Left colon (tissue), 2 donors: ENCODE measurements at regions not wholly inside any gene's neighbourhood (a gene's known extent, or its start where the extent isn't known, plus 50 kb on each side); places are given as distances from the start of the nearest gene placed in this dataset.
"Not testable (repeated sequence)": the region's sequence is repeated elsewhere in the genome, so short reads cannot be mapped to it uniquely, and the experiment has no call there.

Experiments
- ATAC-seq: fragments of 200-7000 bp; cut with Tn5 transposase; one replicate; pipeline ENCODE4 v1.9.1; 2020; ENCODE audit warnings: mild to moderate bottlenecking, moderate library complexity
- DNase-seq, 2 donors: peaks; one replicate each; pipeline ENCODE4 v3.0.0-alpha.2; 2020
- intact Hi-C, 2 donors: fragments of 100-400 bp; cut with DNase I in 1 of 2; cut with micrococcal nuclease in 1 of 2; formaldehyde crosslinking; loops; one replicate each; pipeline versions ENCODE4 v1.11.2 to v1.14.0; 2022; cut with DNase I, micrococcal nuclease
- donor health status: DM: no; HTN: no; CAD: no.
- donor health status: DM: yes; HTN: yes; CAD: no.

GRCh38 chr10:128178302-128178958 lies 52.2 kb upstream of the MKI67 start:
- DNase-seq (peak in 1 of 2 donors; percentile 44), ATAC-seq (peak; percentile 74)
- intact Hi-C loops, result no loop called here

GRCh38 chr10:128180843-128181242 lies 54.6 kb upstream of the MKI67 start:
- ATAC-seq (no peak), DNase-seq (no peak)
- intact Hi-C loops, result no loop called here

GRCh38 chr10:128185627-128186026 lies 59.4 kb upstream of the MKI67 start:
- intact Hi-C loops, result no loop called here
- no peak for DNase-seq
- no peak for ATAC-seq

- DNase-seq, result no peak
- ATAC-seq, result no peak
- intact Hi-C loops, result no loop called here
Measured at GRCh38 chr10:128186959-128187787, 61.0 kb upstream of the MKI67 start.

GRCh38 chr10:128187788-128188185 lies 61.6 kb upstream of the MKI67 start:
- intact Hi-C loops, result no loop called here
- DNase-seq, result no peak
- ATAC-seq, result no peak

GRCh38 chr10:128189176-128189575 lies 63.0 kb upstream of the MKI67 start:
- intact Hi-C loops, result no loop called here
- DNase-seq, result no peak
- no peak for ATAC-seq

- DNase-seq (peak in 1 of 2 donors; percentile 18), ATAC-seq (peak; percentile 97)
- intact Hi-C loops, result no loop called here
Measured at GRCh38 chr10:128191847-128192246, 65.6 kb upstream of the MKI67 start.

GRCh38 chr10:128201826-128202225 lies 75.6 kb upstream of the MKI67 start:
- DNase-seq, intact Hi-C loops, ATAC-seq: not testable (repeated sequence)

- ATAC-seq, result no peak
- intact Hi-C loops, result no loop called here
- no peak for DNase-seq
Measured at GRCh38 chr10:128203028-128203427, 76.8 kb upstream of the MKI67 start.

- DNase-seq, intact Hi-C loops: not testable (repeated sequence)
Measured at GRCh38 chr10:128205591-128205990, 79.4 kb upstream of the MKI67 start.

GRCh38 chr10:128206676-128207075 lies 80.5 kb upstream of the MKI67 start:
- DNase-seq, result no peak
- ATAC-seq, result no peak
- intact Hi-C loops, result no loop called here

More at GRCh38 chr10:128205591-128205990, 79.4 kb upstream of the MKI67 start:
- not testable (repeated sequence) for ATAC-seq

GRCh38 chr10:128209862-128210214 lies 83.6 kb upstream of the MKI67 start:
- DNase-seq, result no peak
- intact Hi-C loops, result no loop called here

GRCh38 chr10:128210215-128211063 lies 84.2 kb upstream of the MKI67 start:
- peak; percentile 57 to 73 for DNase-seq
- intact Hi-C loops, result no loop called here
- peak; percentile 88 for ATAC-seq

More at GRCh38 chr10:128209862-128210214, 83.6 kb upstream of the MKI67 start:
- ATAC-seq, result no peak

GRCh38 chr10:128211064-128211504 lies 84.9 kb upstream of the MKI67 start:
- DNase-seq (no peak), ATAC-seq (no peak)
- intact Hi-C loops, result no loop called here

GRCh38 chr10:128211953-128212727 lies 85.9 kb upstream of the MKI67 start:
- intact Hi-C loops, result no loop called here
- DNase-seq (peak; percentile 82 to 91), ATAC-seq (peak; percentile 86)

- no peak for DNase-seq
- intact Hi-C loops, result no loop called here
- no peak for ATAC-seq
Measured at GRCh38 chr10:128213156-128213555, 86.9 kb upstream of the MKI67 start.

GRCh38 chr10:128215733-128216132 lies 89.5 kb upstream of the MKI67 start:
- ATAC-seq (no peak), DNase-seq (no peak)
- intact Hi-C loops, result no loop called here

- no peak for ATAC-seq
- intact Hi-C loops, result no loop called here
- no peak for DNase-seq
Measured at GRCh38 chr10:128217136-128217535, 90.9 kb upstream of the MKI67 start.

GRCh38 chr10:128218161-128218560 lies 91.9 kb upstream of the MKI67 start:
- no peak for ATAC-seq
- no peak for DNase-seq
- intact Hi-C loops, result no loop called here
